ENCODE measurements at regions not wholly inside any gene's neighbourhood (a gene's known extent, or its start where the extent isn't known, plus 50 kb on each side); places are given as distances from the start of the nearest gene placed in this dataset.

DNA sequence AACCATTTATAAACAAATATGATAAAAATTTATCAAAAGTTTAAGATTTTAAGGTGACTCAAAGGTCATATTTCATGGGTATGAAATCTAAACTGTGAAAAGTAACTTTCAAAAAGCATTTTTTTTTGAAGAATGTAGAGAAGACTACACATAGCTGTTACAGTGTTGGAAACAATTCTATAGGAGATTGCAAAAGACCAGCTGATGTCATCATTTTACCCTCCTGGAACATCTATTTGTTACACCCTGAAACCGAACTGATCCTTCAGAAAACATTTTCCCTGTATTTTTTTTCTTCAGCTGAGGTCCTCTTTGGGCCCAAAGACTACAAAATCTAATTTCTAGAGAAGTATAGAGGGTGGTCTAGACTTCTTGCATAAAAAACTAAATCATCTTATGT, 297.5 kb upstream of the FERMT1 start:
- no peak for TF ChIP-seq POLR2A (IDR thresholded peaks at IDR 0.05)
- no peak for TF ChIP-seq CTCF (IDR thresholded peaks at IDR 0.05)
